H1 (cell line): ENCODE measurements at regions not wholly inside any gene's neighbourhood (a gene's known extent, or its start where the extent isn't known, plus 50 kb on each side); places are given as distances from the start of the nearest gene placed in this dataset.

ENCODE experiments used
- CTCF ChIA-PET: fragments of 300-600 bp; sonication (Branson Sonifier 250); formaldehyde crosslinking; loops from one replicate; lab custom pipeline; 2021; ENCODE audit not compliant: partially characterized antibody; lab: Charles Lee
- POLR2A ChIA-PET: fragments of 300-600 bp; sonication (Branson Sonifier 250); formaldehyde crosslinking; loops from one replicate; lab custom pipeline; 2021; ENCODE audit warnings: inconsistent platforms; ENCODE audit not compliant: partially characterized antibody; lab: Charles Lee
- DNase-seq, 2 experiments: peaks; one replicate each; pipeline versions ENCODE4 v3.0.0 to v3.0.0-alpha.2; 2010 to 2022; ENCODE audit warnings: low spot score in 2 of 2, low read depth in 1 of 2, mixed read lengths in 1 of 2
- FAIRE-seq: peaks from 2 replicates; lab custom pipeline; 2011; peaks lifted over from hg19 to GRCh38; lab: Jason Lieb, UNC
- H2AFZ ChIP-seq: 2 replicates; pipeline ENCODE4 v1.8.1; 2012; ENCODE audit warnings: low read length, inconsistent platforms
- H2AK5ac ChIP-seq: 2 replicates; pipeline ENCODE4 v1.6.1; 2013; ENCODE audit warnings: low read depth, low read length
- H2BK120ac ChIP-seq: replicated peaks from 2 replicates; pipeline ENCODE3; 2013; ENCODE audit warnings: low read depth, low read length, inconsistent platforms
- H2BK12ac ChIP-seq: 2 replicates; pipeline ENCODE4 v1.6.1; 2013; ENCODE audit warnings: low read depth, low read length
- H2BK15ac ChIP-seq: 2 replicates; pipeline ENCODE4 v1.6.1; 2013; ENCODE audit warnings: low read length
- H2BK20ac ChIP-seq: 2 replicates; pipeline ENCODE4 v1.6.1; 2013; ENCODE audit warnings: low read length
- H2BK5ac ChIP-seq: 2 replicates; pipeline ENCODE4 v1.6.1; 2013; ENCODE audit warnings: low read depth, low read length
- H3K14ac ChIP-seq: 2 replicates; pipeline ENCODE4 v1.6.1; 2013; ENCODE audit warnings: inconsistent platforms; ENCODE audit not compliant: insufficient read length
- H3K18ac ChIP-seq: 2 replicates; pipeline ENCODE4 v1.6.1; 2013; ENCODE audit warnings: low read length; ENCODE audit errors: extremely low read depth
- H3K23ac ChIP-seq: 2 replicates; pipeline ENCODE4 v1.6.1; 2013; ENCODE audit warnings: inconsistent platforms; ENCODE audit not compliant: insufficient read length
- H3K23me2 ChIP-seq: 2 replicates; pipeline ENCODE4 v1.6.1; 2013; ENCODE audit warnings: low read depth, low read length
- H3K27ac ChIP-seq: 2 replicates; pipeline ENCODE4 v1.6.1; 2011; ENCODE audit warnings: low read depth, low read length, inconsistent platforms
- H3K27me3 ChIP-seq, 4 experiments: replicated peaks in 1 of 4; 1 replicate in 1 of 4; 2 replicates in 3 of 4; pipeline versions ENCODE4 v1.6.1 to v1.8.1; 2011 to 2013; ENCODE audit warnings: low read length in 3 of 4, mild to moderate bottlenecking in 3 of 4, inconsistent platforms in 2 of 4, mixed read lengths in 2 of 4, moderate library complexity in 1 of 4; ENCODE audit not compliant: control insufficient read depth in 3 of 4, insufficient read depth in 3 of 4; ENCODE audit errors: extremely low read depth in 1 of 4
- H3K36me3 ChIP-seq, 4 experiments: 2 replicates each; pipeline versions ENCODE4 v1.6.1 to v1.8.1; 2011 to 2013; ENCODE audit warnings: mild to moderate bottlenecking in 4 of 4, low read length in 3 of 4, moderate library complexity in 2 of 4, control low read depth in 1 of 4, inconsistent platforms in 1 of 4; ENCODE audit not compliant: insufficient read depth in 4 of 4, control insufficient read depth in 2 of 4
- H3K4ac ChIP-seq: replicated peaks from 2 replicates; pipeline ENCODE3; 2013; ENCODE audit warnings: low read length, low read depth, mixed read lengths, inconsistent platforms; ENCODE audit not compliant: insufficient read length
- H3K4me1 ChIP-seq, 4 experiments: replicated peaks in 1 of 4; 1 replicate in 1 of 4; 2 replicates in 3 of 4; pipeline versions ENCODE4 v1.6.1 to v1.8.1; 2011 to 2013; ENCODE audit warnings: low read length in 3 of 4, inconsistent platforms in 2 of 4, mixed read lengths in 1 of 4; ENCODE audit not compliant: insufficient read depth in 4 of 4, control insufficient read depth in 3 of 4
- H3K4me2 ChIP-seq, 2 experiments: 2 replicates each; pipeline versions ENCODE4 v1.6.1 to v1.8.1; 2011 to 2013; ENCODE audit warnings: low read depth in 2 of 2, low read length in 2 of 2, control low read depth in 1 of 2, inconsistent platforms in 1 of 2, mild to moderate bottlenecking in 1 of 2; ENCODE audit not compliant: insufficient read depth in 1 of 2
- H3K4me3 ChIP-seq, 4 experiments: fragments of 200-600, 300-600 bp in 1 of 4; sonication (generic), shearing (Covaris generic), sonication (Bioruptor Twin) in 1 of 4; 2 replicates each; pipeline versions ENCODE4 v1.5.1 to v1.8.1; 2011 to 2016; ENCODE audit warnings: low read length in 4 of 4, low read depth in 3 of 4, control low read depth in 2 of 4, inconsistent platforms in 2 of 4, mild to moderate bottlenecking in 2 of 4, mixed read lengths in 1 of 4, moderate library complexity in 1 of 4; ENCODE audit not compliant: insufficient read depth in 2 of 4; ENCODE audit errors: extremely low read depth in 1 of 4
- H3K56ac ChIP-seq: replicated peaks from 2 replicates; pipeline ENCODE3; 2013; ENCODE audit warnings: low read depth, mild to moderate bottlenecking, mixed read lengths, low read length, inconsistent platforms; ENCODE audit not compliant: insufficient read length
- H3K79me1 ChIP-seq: 2 replicates; pipeline ENCODE4 v1.6.1; 2013; ENCODE audit warnings: low read depth, low read length, control low read depth
- H3K79me2 ChIP-seq, 2 experiments: 2 replicates each; pipeline versions ENCODE4 v1.6.1 to v1.8.1; 2012 to 2013; ENCODE audit warnings: low read length in 2 of 2, mild to moderate bottlenecking in 2 of 2, inconsistent platforms in 1 of 2; ENCODE audit not compliant: insufficient read depth in 2 of 2, control insufficient read depth in 1 of 2
- H3K9ac ChIP-seq, 4 experiments: replicated peaks in 1 of 4; 1 replicate in 1 of 4; 2 replicates in 3 of 4; pipeline versions ENCODE4 v1.6.1 to v1.8.1; 2011 to 2013; ENCODE audit warnings: low read depth in 3 of 4, low read length in 3 of 4, control low read depth in 2 of 4, mild to moderate bottlenecking in 2 of 4, moderate library complexity in 2 of 4, inconsistent platforms in 1 of 4; ENCODE audit errors: extremely low read depth in 1 of 4
- H3K9me3 ChIP-seq, 2 experiments: 2 replicates each; pipeline versions ENCODE4 v1.6.1 to v1.8.1; 2012 to 2013; ENCODE audit warnings: mild to moderate bottlenecking in 2 of 2, moderate library complexity in 2 of 2, control low read depth in 1 of 2, inconsistent platforms in 1 of 2, low read depth in 1 of 2, low read length in 1 of 2, mixed read lengths in 1 of 2; ENCODE audit not compliant: insufficient read depth in 2 of 2
- H4K20me1 ChIP-seq, 2 experiments: replicated peaks in 1 of 2; 2 replicates each; pipeline versions ENCODE3 to v1.8.1; 2011 to 2013; ENCODE audit warnings: inconsistent platforms in 2 of 2, low read length in 2 of 2, mild to moderate bottlenecking in 1 of 2; ENCODE audit not compliant: insufficient read depth in 2 of 2, control insufficient read depth in 1 of 2
- H4K5ac ChIP-seq: 2 replicates; pipeline ENCODE4 v1.6.1; 2013; ENCODE audit warnings: low read length, low read depth, mixed read lengths, inconsistent platforms; ENCODE audit not compliant: insufficient read length
- H4K8ac ChIP-seq: 2 replicates; pipeline ENCODE4 v1.8.0; 2013; ENCODE audit warnings: mild to moderate bottlenecking, moderate library complexity, low read length, inconsistent platforms; ENCODE audit not compliant: insufficient read depth; ENCODE audit errors: extremely low read depth
- H4K91ac ChIP-seq: replicated peaks from 2 replicates; pipeline ENCODE3; 2013; ENCODE audit warnings: low read length, mixed read lengths, inconsistent platforms; ENCODE audit not compliant: insufficient read length
- ATF2 ChIP-seq: IDR thresholded peaks from 2 replicates; pipeline ENCODE4 v1.6.1; 2012; ENCODE audit warnings: low read length, inconsistent platforms
- BCL11A ChIP-seq, 2 experiments: IDR thresholded peaks; one replicate each; pipeline ENCODE4 v1.6.1; 2011; ENCODE audit warnings: low read depth in 2 of 2, low read length in 2 of 2, mild to moderate bottlenecking in 2 of 2
- KDM1A ChIP-seq: fragments of 200-600, 300-600 bp; sonication (generic); IDR thresholded peaks from 2 replicates; pipeline ENCODE4 v1.7.1; 2016; ENCODE audit warnings: mild to moderate bottlenecking, low read length, borderline replicate concordance
- KDM4A ChIP-seq: IDR thresholded peaks from one replicate; pipeline ENCODE4 v1.7.1; 2012; ENCODE audit warnings: low read depth, mild to moderate bottlenecking, moderate library complexity, low read length, inconsistent platforms; ENCODE audit not compliant: severe bottlenecking
- KDM5A ChIP-seq: fragments of 200-600 bp; IDR thresholded peaks from 2 replicates; pipeline ENCODE4 v1.7.1; 2012; ENCODE audit warnings: mild to moderate bottlenecking, low read length, inconsistent platforms, mixed read lengths
- MAX ChIP-seq: IDR thresholded peaks from 2 replicates; pipeline ENCODE4 v1.6.1; 2012; ENCODE audit warnings: inconsistent platforms
- NANOG ChIP-seq: IDR thresholded peaks from 2 replicates; pipeline ENCODE4 v1.6.1; 2011; ENCODE audit warnings: low read length, low read depth, mild to moderate bottlenecking, inconsistent platforms; ENCODE audit not compliant: insufficient read depth, poor library complexity, severe bottlenecking
- SIRT6 ChIP-seq: IDR thresholded peaks from one replicate; pipeline ENCODE4 v1.7.1; 2012; ENCODE audit warnings: low read length, inconsistent platforms
- SUZ12 ChIP-seq: fragments of 200-600 bp; sonication (generic); IDR thresholded peaks from 2 replicates; pipeline ENCODE4 v1.6.1; 2012; ENCODE audit warnings: mild to moderate bottlenecking, inconsistent platforms, low read length, moderate library complexity, mixed read lengths
- TEAD4 ChIP-seq: IDR thresholded peaks from 2 replicates; pipeline ENCODE4 v1.6.1; 2012; ENCODE audit warnings: low read depth, low read length, inconsistent platforms, mixed read lengths
- WGBS, 2 experiments: shearing (Covaris generic) in 1 of 2; methylation state at CpG; one replicate each; pipeline versions ENCODE4 v1.1.6 to v1.1.7; 2013 to 2015; ENCODE audit warnings: low lambda C conversion rate in 2 of 2, mixed read lengths in 2 of 2, inconsistent platforms in 1 of 2, low coverage in 1 of 2, missing lambda C conversion rate in 1 of 2; ENCODE audit not compliant: insufficient replicate concordance in 2 of 2, insufficient coverage in 1 of 2, insufficient read length in 1 of 2; ENCODE audit errors: extremely low coverage in 1 of 2, missing lambda C conversion rate in 1 of 2; 5-methylcytosine and 5-hydroxymethylcytosine counted together

- Histone ChIP-seq H3K4me2 (no peak overlapping the region), H3K79me2 (no peaks in the 10 kb centered on the region), H3K9ac (no peak overlapping the region), H2BK120ac (no peak overlapping the region), H3K4ac (no peak overlapping the region), H2BK20ac (no peak overlapping the region), H4K20me1 (no peaks in the 10 kb centered on the region), H3K27me3 (no peaks in the 10 kb centered on the region), H4K8ac (no peak overlapping the region), H3K23me2 (no peaks in the 10 kb centered on the region), H2AFZ (no peak overlapping the region), H4K91ac (no peak overlapping the region), H2BK12ac (no peak overlapping the region), H3K14ac (no peak overlapping the region), H3K27ac (no peak overlapping the region), H3K4me1 (no peaks in the 10 kb centered on the region), H2AK5ac (no peak overlapping the region), H3K23ac (no peak overlapping the region), H2BK15ac (no peak overlapping the region), H3K9me3 (no peaks in the 10 kb centered on the region), H4K5ac (no peak overlapping the region), H3K4me3 (no peak overlapping the region), H2BK5ac (no peak overlapping the region), H3K56ac (no peak overlapping the region), H3K18ac (no peak overlapping the region), H3K79me1 (no peaks in the 10 kb centered on the region), H3K36me3 (no peaks in the 10 kb centered on the region)
- DNase-seq (no peak), FAIRE-seq (no peak)
- WGBS, 2 experiments = 79% methylated on average over 4 of the region's 4 CpGs; no CpG with 5 or more reads in 1 of the 2 experiments
- CTCF ChIA-PET = interaction anchor here (1.5 kb wide), 1 partner anchor 23 kb away, joined by 4 read pairs; no protein-coding TSS in a partner anchor
- POLR2A ChIA-PET = no interaction called here
- TF ChIP-seq BCL11A (IDR thresholded peaks at IDR 0.05; ENCODE audit: low read depth in 2 of 2, low read length in 2 of 2) (no peak), ATF2 (no peak), SUZ12 (no peak), KDM5A (no peak), SIRT6 (no peak), KDM1A (no peak), MAX (no peak), NANOG (no peak), TEAD4 (no peak), KDM4A (no peak)
Measured at GRCh38 chr11:11763796-11764422, 77.9 kb upstream of the USP47 start.
